ENCODE measurements at regions not wholly inside any gene's neighbourhood (a gene's known extent, or its start where the extent isn't known, plus 50 kb on each side); places are given as distances from the start of the nearest gene placed in this dataset.

- H3K4me1 Mint-ChIP-seq, result no peaks in the 10 kb centered on the region
- intact Hi-C loops (cut with micrococcal nuclease), result no loop called here
Measured at GRCh38 chr1:113250161-113250560, 140.2 kb upstream of the MAGI3 start.

DNA sequence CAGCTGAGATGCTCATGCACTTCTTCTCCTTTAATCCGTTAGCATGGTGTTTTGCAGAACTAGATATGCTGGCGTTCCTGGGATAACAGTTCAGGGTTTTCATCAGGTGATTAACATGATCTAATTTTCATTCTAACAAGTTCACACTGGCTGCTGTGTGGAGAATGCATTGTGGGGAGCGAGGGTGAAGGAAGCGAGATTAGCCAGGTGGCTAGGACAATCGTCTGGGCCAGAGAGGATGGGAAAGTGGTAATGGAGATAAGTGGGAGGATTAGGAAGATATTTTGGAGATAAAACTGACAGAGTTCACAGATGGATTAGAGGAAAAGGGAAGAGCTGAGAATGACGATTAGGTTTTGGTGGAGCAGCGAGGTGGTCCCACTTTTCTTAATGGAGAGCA lies 138.1 kb upstream of the MAGI3 start:
- Mint-ChIP-seq H3K27ac (no peak overlapping the region), H3K9me3 (no peaks in the 10 kb centered on the region), H3K27me3 (peaks cover 6% of the 10 kb centered on the region), H3K4me1 (no peaks in the 10 kb centered on the region), H3K4me3 (no peak overlapping the region), H3K36me3 (ENCODE audit: low read depth) (no peaks in the 10 kb centered on the region)
- CTCF ChIA-PET, result no interaction called here
- ATAC-seq (ENCODE audit: low read depth), result no peak
- intact Hi-C loops (cut with micrococcal nuclease), result no loop called here
- DNase-seq, result no peak
- POLR2A ChIA-PET, result no interaction called here
- TF ChIP-seq, protein P1, sequence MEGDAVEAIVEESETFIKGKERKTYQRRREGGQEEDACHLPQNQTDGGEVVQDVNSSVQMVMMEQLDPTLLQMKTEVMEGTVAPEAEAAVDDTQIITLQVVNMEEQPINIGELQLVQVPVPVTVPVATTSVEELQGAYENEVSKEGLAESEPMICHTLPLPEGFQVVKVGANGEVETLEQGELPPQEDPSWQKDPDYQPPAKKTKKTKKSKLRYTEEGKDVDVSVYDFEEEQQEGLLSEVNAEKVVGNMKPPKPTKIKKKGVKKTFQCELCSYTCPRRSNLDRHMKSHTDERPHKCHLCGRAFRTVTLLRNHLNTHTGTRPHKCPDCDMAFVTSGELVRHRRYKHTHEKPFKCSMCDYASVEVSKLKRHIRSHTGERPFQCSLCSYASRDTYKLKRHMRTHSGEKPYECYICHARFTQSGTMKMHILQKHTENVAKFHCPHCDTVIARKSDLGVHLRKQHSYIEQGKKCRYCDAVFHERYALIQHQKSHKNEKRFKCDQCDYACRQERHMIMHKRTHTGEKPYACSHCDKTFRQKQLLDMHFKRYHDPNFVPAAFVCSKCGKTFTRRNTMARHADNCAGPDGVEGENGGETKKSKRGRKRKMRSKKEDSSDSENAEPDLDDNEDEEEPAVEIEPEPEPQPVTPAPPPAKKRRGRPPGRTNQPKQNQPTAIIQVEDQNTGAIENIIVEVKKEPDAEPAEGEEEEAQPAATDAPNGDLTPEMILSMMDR (IDR thresholded peaks at IDR 0.05), result no peak

More at GRCh38 chr1:113250161-113250560, 140.2 kb upstream of the MAGI3 start:
- DNase-seq (no peak), ATAC-seq (ENCODE audit: low read depth) (no peak)
- ChIA-PET CTCF (no interaction called here), POLR2A (no interaction called here)
- Mint-ChIP-seq H3K9me3 (no peaks in the 10 kb centered on the region), H3K4me3 (no peak overlapping the region), H3K27ac (no peak overlapping the region), H3K36me3 (ENCODE audit: low read depth) (no peaks in the 10 kb centered on the region), H3K27me3 (peaks cover 8% of the 10 kb centered on the region)
- TF ChIP-seq, protein P1 (IDR thresholded peaks at IDR 0.05), result no peak

- no peaks in the 10 kb centered on the region for H3K36me3 Mint-ChIP-seq (ENCODE audit: low read depth)
Measured at GRCh38 chr1:113253187-113253586, 137.1 kb upstream of the MAGI3 start.

GRCh38 chr1:113253590-113253989 lies 136.7 kb upstream of the MAGI3 start:
- H3K4me3 Mint-ChIP-seq, result no peak overlapping the region
- no peak for ATAC-seq (ENCODE audit: low read depth)
- intact Hi-C loops (cut with micrococcal nuclease), result no loop called here
- H3K27me3 Mint-ChIP-seq, result peaks cover 9% of the 10 kb centered on the region
- H3K4me1 Mint-ChIP-seq, result no peaks in the 10 kb centered on the region
- no peaks in the 10 kb centered on the region for H3K36me3 Mint-ChIP-seq (ENCODE audit: low read depth)
- ChIA-PET CTCF (no interaction called here), POLR2A (no interaction called here)
- no peak overlapping the region for H3K27ac Mint-ChIP-seq
- TF ChIP-seq, protein P1 (IDR thresholded peaks at IDR 0.05), result no peak
- DNase-seq, result no peak
- no peaks in the 10 kb centered on the region for H3K9me3 Mint-ChIP-seq

More at GRCh38 chr1:113253187-113253586, 137.1 kb upstream of the MAGI3 start:
- ChIA-PET POLR2A (no interaction called here), CTCF (no interaction called here)
- TF ChIP-seq, protein P1 (IDR thresholded peaks at IDR 0.05), result no peak
- Mint-ChIP-seq H3K4me1 (no peaks in the 10 kb centered on the region), H3K9me3 (no peaks in the 10 kb centered on the region), H3K27me3 (peaks cover 7% of the 10 kb centered on the region), H3K27ac (no peak overlapping the region), H3K4me3 (no peak overlapping the region)
- intact Hi-C loops (cut with micrococcal nuclease), result no loop called here
- no peak for DNase-seq
- ATAC-seq (ENCODE audit: low read depth), result no peak

- H3K27ac Mint-ChIP-seq, result no peak overlapping the region
- CTCF ChIA-PET, result no interaction called here
Measured at GRCh38 chr1:113255038-113255719, 135.1 kb upstream of the MAGI3 start.

More at GRCh38 chr1:113255038-113255719, 135.1 kb upstream of the MAGI3 start:
- Mint-ChIP-seq H3K4me3 (no peak overlapping the region), H3K27me3 (peaks cover 13% of the 10 kb centered on the region), H3K4me1 (no peaks in the 10 kb centered on the region), H3K36me3 (ENCODE audit: low read depth) (no peaks in the 10 kb centered on the region), H3K9me3 (no peaks in the 10 kb centered on the region)
- TF ChIP-seq, protein P1 (IDR thresholded peaks at IDR 0.05), result no peak
- no peak for ATAC-seq (ENCODE audit: low read depth)
- POLR2A ChIA-PET, result no interaction called here
- intact Hi-C loops (cut with micrococcal nuclease), result no loop called here
- no peak for DNase-seq
